ENCODE measurements at regions not wholly inside any gene's neighbourhood (a gene's known extent, or its start where the extent isn't known, plus 50 kb on each side); places are given as distances from the start of the nearest gene placed in this dataset.

GRCh38 chr1:102163799-102164198 lies 167.1 kb upstream of the OLFM3 start:
- H3K27ac ChIP-seq: no peak overlapping the region
- DNase-seq (ENCODE audit: low read depth in 1 of 2, low spot score in 1 of 2) (no peak), ATAC-seq (no peak), FAIRE-seq (no peak)
- no peak overlapping the region for H3K4me2 ChIP-seq
- H3K4me1 ChIP-seq: no peaks in the 10 kb centered on the region
- TF ChIP-seq ESRRA (IDR thresholded peaks at IDR 0.05; ENCODE audit: borderline replicate concordance, low read length): no peak
- no peak for TF ChIP-seq MAZ (IDR thresholded peaks at IDR 0.05; ENCODE audit: borderline replicate concordance, low read depth, low read length)
- TF ChIP-seq HMGXB4 (CRISPR knock-in tag; IDR thresholded peaks at IDR 0.05; ENCODE audit: borderline replicate concordance): no peak
- TF ChIP-seq ZNF302 (CRISPR knock-in tag; IDR thresholded peaks at IDR 0.05): no peak
- POLR2A ChIA-PET: no interaction called here
- 0% methylated on average over 1 of the region's 1 CpG for WGBS (ENCODE audit: missing lambda C conversion rate)
- H3K9me3 ChIP-seq: no peaks in the 10 kb centered on the region
- H3K4me3 ChIP-seq: no peak overlapping the region
- CTCF ChIA-PET: no interaction called here

- ChIA-PET POLR2A (no interaction called here), CTCF (no interaction called here)
- no peak for DNase-seq (ENCODE audit: low read depth in 1 of 2, low spot score in 1 of 2)
- Histone ChIP-seq H3K4me3 (no peak overlapping the region), H3K9me3 (no peaks in the 10 kb centered on the region), H3K4me1 (no peaks in the 10 kb centered on the region), H3K27ac (no peak overlapping the region), H3K4me2 (no peak overlapping the region)
- 4% methylated on average over 3 of the region's 3 CpGs for WGBS (ENCODE audit: missing lambda C conversion rate)
- no peak for ATAC-seq
- FAIRE-seq: no peak
- no peak for TF ChIP-seq FOSB (CRISPR knock-in tag; IDR thresholded peaks at IDR 0.05)
- no peak for TF ChIP-seq POLR2AphosphoS2 (conservative IDR thresholded peaks at IDR 0.05; ENCODE audit: low read length)
- TF ChIP-seq POLR2A (IDR thresholded peaks at IDR 0.05; ENCODE audit: low read length): no peak
- TF ChIP-seq HOXB5 (CRISPR knock-in tag; IDR thresholded peaks at IDR 0.05): no peak
- no peak for TF ChIP-seq MYC (IDR thresholded peaks at IDR 0.05; ENCODE audit: borderline replicate concordance, low read length)
- no peak for TF ChIP-seq RFX5 (IDR thresholded peaks at IDR 0.05)
- no peak for TF ChIP-seq ESRRA (IDR thresholded peaks at IDR 0.05; ENCODE audit: borderline replicate concordance, low read length)
- no peak for TF ChIP-seq ZFP36 (IDR thresholded peaks at IDR 0.05; ENCODE audit: borderline replicate concordance, partially characterized antibody)
- TF ChIP-seq CHD2 (IDR thresholded peaks at IDR 0.05; ENCODE audit: low read length, partially characterized antibody): no peak
- no peak for TF ChIP-seq MAX (IDR thresholded peaks at IDR 0.05)
- no peak for TF ChIP-seq RCOR1 (IDR thresholded peaks at IDR 0.05; ENCODE audit: low read depth, low read length)
- no peak for TF ChIP-seq ATOH8 (CRISPR knock-in tag; IDR thresholded peaks at IDR 0.05; ENCODE audit: low read depth)
- TF ChIP-seq ELK1 (IDR thresholded peaks at IDR 0.05; ENCODE audit: low read depth, low read length): no peak
- no peak for TF ChIP-seq JUNB (IDR thresholded peaks at IDR 0.05)
Observed at GRCh38 chr1:102151242-102151641, 154.5 kb upstream of the OLFM3 start.

- 28% methylated on average over 3 of the region's 4 CpGs for WGBS (ENCODE audit: missing lambda C conversion rate)
- POLR2A ChIA-PET: no interaction called here
- CTCF ChIA-PET: no interaction called here
- no peak overlapping the region for H3K27ac ChIP-seq
- no peak overlapping the region for H3K4me3 ChIP-seq
- no peaks in the 10 kb centered on the region for H3K4me1 ChIP-seq
- H3K9me3 ChIP-seq: no peaks in the 10 kb centered on the region
- FAIRE-seq (no peak), DNase-seq (ENCODE audit: low read depth in 1 of 2, low spot score in 1 of 2) (no peak), ATAC-seq (no peak)
- no peak for TF ChIP-seq CTCF (IDR thresholded peaks at IDR 0.05)
- TF ChIP-seq FOXS1 (CRISPR knock-in tag; IDR thresholded peaks at IDR 0.05): no peak
- no peak for TF ChIP-seq GATA3 (IDR thresholded peaks at IDR 0.05; ENCODE audit: borderline replicate concordance)
- no peak for TF ChIP-seq ATOH8 (CRISPR knock-in tag; IDR thresholded peaks at IDR 0.05; ENCODE audit: low read depth)
- no peak overlapping the region for H3K4me2 ChIP-seq
Observed at GRCh38 chr1:102120910-102121309, 124.2 kb upstream of the OLFM3 start.
